NCI-H345 (cell line): ENCODE measurements at regions not wholly inside any gene's neighbourhood (a gene's known extent, or its start where the extent isn't known, plus 50 kb on each side); places are given as distances from the start of the nearest gene placed in this dataset.

ENCODE experiments used
- DNase-seq: peaks from one replicate; lab custom pipeline; 2025; lab: John Stamatoyannopoulos, UW

GRCh38 chr11:115927823-115928329, 423.7 kb upstream of the CADM1 start:
- no peak for DNase-seq

- DNase-seq = no peak
Measured at GRCh38 chr11:115926601-115927000, 422.4 kb upstream of the CADM1 start.

GRCh38 chr11:115926138-115926537, 421.9 kb upstream of the CADM1 start:
- no peak for DNase-seq

GRCh38 chr11:115925568-115926090, 421.4 kb upstream of the CADM1 start:
- DNase-seq = no peak

GRCh38 chr11:115924744-115925567, 420.7 kb upstream of the CADM1 start:
- DNase-seq = no peak

GRCh38 chr11:115922876-115923275, 418.7 kb upstream of the CADM1 start:
- no peak for DNase-seq

GRCh38 chr11:115921986-115922385, 417.8 kb upstream of the CADM1 start:
- DNase-seq = no peak

GRCh38 chr11:115921540-115921939, 417.3 kb upstream of the CADM1 start:
- no peak for DNase-seq

GRCh38 chr11:115920841-115921480, 416.7 kb upstream of the CADM1 start:
- DNase-seq = peak; percentile 93

GRCh38 chr11:115920092-115920461, 415.9 kb upstream of the CADM1 start:
- no peak for DNase-seq

- DNase-seq = no peak
Measured at GRCh38 chr11:115919341-115920091, 415.3 kb upstream of the CADM1 start.

GRCh38 chr11:115918576-115918975, 414.4 kb upstream of the CADM1 start:
- no peak for DNase-seq

GRCh38 chr11:115916608-115917007, 412.4 kb upstream of the CADM1 start:
- peak; percentile 54 for DNase-seq

- peak; percentile 32 for DNase-seq
Measured at GRCh38 chr11:115912484-115912945, 408.3 kb upstream of the CADM1 start.

GRCh38 chr11:115911613-115912346, 407.6 kb upstream of the CADM1 start:
- DNase-seq = peak; percentile 97

- no peak for DNase-seq
Measured at GRCh38 chr11:115910379-115910778, 406.2 kb upstream of the CADM1 start.

GRCh38 chr11:115906171-115906570, 402.0 kb upstream of the CADM1 start:
- DNase-seq = no peak

- DNase-seq = no peak
Measured at GRCh38 chr11:115905341-115906000, 401.3 kb upstream of the CADM1 start.

- DNase-seq = no peak
Measured at GRCh38 chr11:115903179-115903578, 399.0 kb upstream of the CADM1 start.

GRCh38 chr11:115901069-115901468, 396.9 kb upstream of the CADM1 start:
- DNase-seq = no peak

GRCh38 chr11:115900111-115900510, 395.9 kb upstream of the CADM1 start:
- DNase-seq = no peak
